ENCODE measurements at regions not wholly inside any gene's neighbourhood (a gene's known extent, or its start where the extent isn't known, plus 50 kb on each side); places are given as distances from the start of the nearest gene placed in this dataset.

GRCh38 chr11:8756201-8756600, 73.6 kb downstream of the RPL27A start:
- Histone ChIP-seq H3K4me3 (ENCODE audit: control extremely low read depth in 1 of 5, extremely low read depth in 1 of 5, insufficient read depth in 1 of 5, low read depth in 2 of 5, low read length in 4 of 5) (no peak overlapping the region), H3K4me1 (ENCODE audit: control insufficient read depth in 2 of 2, insufficient read depth in 2 of 2, low read length in 2 of 2) (no peaks in the 10 kb centered on the region), H2AFZ (ENCODE audit: insufficient read depth, low read depth, low read length, poor library complexity, severe bottlenecking) (no peak overlapping the region), H3K27ac (ENCODE audit: low read length in 2 of 2) (no peak overlapping the region), H3K27me3 (replicated peaks in 1 of 4; ENCODE audit: control extremely low read depth in 1 of 4, control insufficient read depth in 3 of 4, insufficient read depth in 4 of 4, low read length in 3 of 4) (peaks cover 0 to 5% (median 0%) of the 10 kb centered on the region in 4 experiments), H3K4me2 (replicated peaks; ENCODE audit: low read depth, low read length, poor library complexity, severe bottlenecking) (no peak overlapping the region), H3K79me2 (ENCODE audit: control insufficient read depth, insufficient read depth, low read length) (no peaks in the 10 kb centered on the region), H3K9me3 (ENCODE audit: control extremely low read depth in 1 of 3, control insufficient read depth in 2 of 3, insufficient read depth in 1 of 3, low read length in 2 of 3) (no peaks in the 10 kb centered on the region), H4K20me1 (ENCODE audit: control insufficient read depth, insufficient read depth, low read length, poor library complexity, severe bottlenecking) (no peaks in the 10 kb centered on the region), H3K36me3 (replicated peaks in 1 of 2; ENCODE audit: control extremely low read depth in 1 of 2, control insufficient read depth in 1 of 2, extremely low read depth in 1 of 2, insufficient read depth in 2 of 2, low read length in 1 of 2) (no peaks in the 10 kb centered on the region), H3K9ac (ENCODE audit: low read length) (no peak overlapping the region)
- Mint-ChIP-seq H3K9me3 (ENCODE audit: insufficient read depth) (no peaks in the 10 kb centered on the region), H3K4me3 (no peak overlapping the region), H3K27ac (no peak overlapping the region), H3K27me3 (peaks cover 11% of the 10 kb centered on the region), H3K4me1 (no peaks in the 10 kb centered on the region)
- POLR2A ChIA-PET: no interaction called here
- no CpG with 5 or more reads among the region's 1 CpG for WGBS (ENCODE audit: insufficient coverage)
- intact Hi-C loops (cut with micrococcal nuclease): no loop called here
- ATAC-seq (ENCODE audit: low read depth) (no peak), DNase-seq (no peak)
- CTCF ChIA-PET: no interaction called here
- no peak for TF ChIP-seq EZH2 (IDR thresholded peaks at IDR 0.05; ENCODE audit: borderline replicate concordance, insufficient read depth, low read depth, low read length, poor library complexity, severe bottlenecking)
- TF ChIP-seq, protein P1, sequence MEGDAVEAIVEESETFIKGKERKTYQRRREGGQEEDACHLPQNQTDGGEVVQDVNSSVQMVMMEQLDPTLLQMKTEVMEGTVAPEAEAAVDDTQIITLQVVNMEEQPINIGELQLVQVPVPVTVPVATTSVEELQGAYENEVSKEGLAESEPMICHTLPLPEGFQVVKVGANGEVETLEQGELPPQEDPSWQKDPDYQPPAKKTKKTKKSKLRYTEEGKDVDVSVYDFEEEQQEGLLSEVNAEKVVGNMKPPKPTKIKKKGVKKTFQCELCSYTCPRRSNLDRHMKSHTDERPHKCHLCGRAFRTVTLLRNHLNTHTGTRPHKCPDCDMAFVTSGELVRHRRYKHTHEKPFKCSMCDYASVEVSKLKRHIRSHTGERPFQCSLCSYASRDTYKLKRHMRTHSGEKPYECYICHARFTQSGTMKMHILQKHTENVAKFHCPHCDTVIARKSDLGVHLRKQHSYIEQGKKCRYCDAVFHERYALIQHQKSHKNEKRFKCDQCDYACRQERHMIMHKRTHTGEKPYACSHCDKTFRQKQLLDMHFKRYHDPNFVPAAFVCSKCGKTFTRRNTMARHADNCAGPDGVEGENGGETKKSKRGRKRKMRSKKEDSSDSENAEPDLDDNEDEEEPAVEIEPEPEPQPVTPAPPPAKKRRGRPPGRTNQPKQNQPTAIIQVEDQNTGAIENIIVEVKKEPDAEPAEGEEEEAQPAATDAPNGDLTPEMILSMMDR (IDR thresholded peaks at IDR 0.05): no peak

DNA sequence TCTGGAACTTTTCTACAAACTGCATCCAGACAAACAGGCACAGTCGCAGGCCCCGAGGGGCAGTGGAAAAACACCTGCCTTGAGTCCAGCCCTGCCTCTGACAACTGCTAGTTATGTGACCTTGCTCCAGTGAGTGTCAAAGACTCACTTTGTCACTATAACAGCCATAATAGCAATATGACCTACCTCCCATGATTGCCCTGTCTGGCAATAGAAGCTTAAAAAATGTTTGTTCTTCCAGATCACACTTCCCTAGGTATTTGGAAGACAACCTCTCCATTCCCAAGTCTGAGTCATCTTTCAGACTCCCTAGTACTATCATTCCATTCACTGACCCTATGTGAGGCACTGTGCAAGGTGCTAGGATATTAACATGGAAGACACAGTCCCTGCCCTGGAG, 74.5 kb downstream of the RPL27A start:
- Histone ChIP-seq H3K4me3 (ENCODE audit: control extremely low read depth in 1 of 5, extremely low read depth in 1 of 5, insufficient read depth in 1 of 5, low read depth in 2 of 5, low read length in 4 of 5) (no peak overlapping the region), H3K4me2 (replicated peaks; ENCODE audit: low read depth, low read length, poor library complexity, severe bottlenecking) (no peak overlapping the region), H3K27me3 (replicated peaks in 1 of 4; ENCODE audit: control extremely low read depth in 1 of 4, control insufficient read depth in 3 of 4, insufficient read depth in 4 of 4, low read length in 3 of 4) (peaks cover 0 to 5% (median 0%) of the 10 kb centered on the region in 4 experiments), H3K36me3 (replicated peaks in 1 of 2; ENCODE audit: control extremely low read depth in 1 of 2, control insufficient read depth in 1 of 2, extremely low read depth in 1 of 2, insufficient read depth in 2 of 2, low read length in 1 of 2) (no peaks in the 10 kb centered on the region), H3K9ac (ENCODE audit: low read length) (no peak overlapping the region), H2AFZ (ENCODE audit: insufficient read depth, low read depth, low read length, poor library complexity, severe bottlenecking) (no peak overlapping the region), H3K4me1 (ENCODE audit: control insufficient read depth in 2 of 2, insufficient read depth in 2 of 2, low read length in 2 of 2) (no peaks in the 10 kb centered on the region), H3K27ac (ENCODE audit: low read length in 2 of 2) (no peak overlapping the region), H3K9me3 (ENCODE audit: control extremely low read depth in 1 of 3, control insufficient read depth in 2 of 3, insufficient read depth in 1 of 3, low read length in 2 of 3) (no peaks in the 10 kb centered on the region), H3K79me2 (ENCODE audit: control insufficient read depth, insufficient read depth, low read length) (no peaks in the 10 kb centered on the region), H4K20me1 (ENCODE audit: control insufficient read depth, insufficient read depth, low read length, poor library complexity, severe bottlenecking) (no peaks in the 10 kb centered on the region)
- no peaks in the 10 kb centered on the region for H3K4me1 Mint-ChIP-seq
- no peak overlapping the region for H3K27ac Mint-ChIP-seq
- DNase-seq: no peak
- H3K27me3 Mint-ChIP-seq: peaks cover 2% of the 10 kb centered on the region
- no peak for TF ChIP-seq EZH2 (IDR thresholded peaks at IDR 0.05; ENCODE audit: borderline replicate concordance, insufficient read depth, low read depth, low read length, poor library complexity, severe bottlenecking)
- TF ChIP-seq, protein P1 (IDR thresholded peaks at IDR 0.05): no peak
- ChIA-PET POLR2A (no interaction called here), CTCF (no interaction called here)
- ATAC-seq (ENCODE audit: low read depth): no peak
- intact Hi-C loops (cut with micrococcal nuclease): no loop called here
- no peaks in the 10 kb centered on the region for H3K9me3 Mint-ChIP-seq (ENCODE audit: insufficient read depth)
- 100% methylated on average over 2 of the region's 2 CpGs for whole genome bisulfite sequencing (ENCODE audit: insufficient coverage)
- H3K4me3 Mint-ChIP-seq: no peak overlapping the region

Data from B cell (primary cell).